Neural crest cell (in vitro differentiated cells): ENCODE measurements at regions not wholly inside any gene's neighbourhood (a gene's known extent, or its start where the extent isn't known, plus 50 kb on each side); places are given as distances from the start of the nearest gene placed in this dataset.

Experiments
- DNase-seq: peaks from one replicate; pipeline ENCODE4 v3.0.0; 2021; ENCODE audit warnings: low read depth, mixed read lengths, low spot score
- H3K27ac Mint-ChIP-seq: one replicate; pipeline ENCODE4 v1.8.0; 2021; ENCODE audit warnings: mild to moderate bottlenecking, mixed read lengths; ENCODE audit not compliant: unreplicated experiment
- H3K27me3 Mint-ChIP-seq: 2 replicates; pipeline ENCODE4 v1.8.0; 2021; ENCODE audit warnings: low read depth, mild to moderate bottlenecking, mixed read lengths
- H3K36me3 Mint-ChIP-seq: 2 replicates; pipeline ENCODE4 v1.8.0; 2021; ENCODE audit warnings: low read depth, mild to moderate bottlenecking, mixed read lengths
- H3K4me1 Mint-ChIP-seq: 2 replicates; pipeline ENCODE4 v1.8.0; 2021; ENCODE audit warnings: mixed read lengths
- H3K4me3 Mint-ChIP-seq: one replicate; pipeline ENCODE4 v1.8.0; 2021; ENCODE audit warnings: mild to moderate bottlenecking, mixed read lengths
- H3K9me3 Mint-ChIP-seq: 2 replicates; pipeline ENCODE4 v1.8.0; 2021; ENCODE audit warnings: mixed read lengths
- CTCF ChIP-seq: fragments of 200-600 bp; sonication (generic); conservative IDR thresholded peaks from 2 replicates; pipeline ENCODE4 v1.5.0; 2021; ENCODE audit warnings: antibody characterized with exemption, mild to moderate bottlenecking

GRCh38 chr18:6561862-6562291 lies 147.2 kb upstream of the L3MBTL4 start:
- peaks cover 2% of the 10 kb centered on the region for H3K9me3 Mint-ChIP-seq
- no peak overlapping the region for H3K4me3 Mint-ChIP-seq
- no peak for TF ChIP-seq CTCF
- no peak for DNase-seq
- H3K4me1 Mint-ChIP-seq = peaks cover 35% of the 10 kb centered on the region
- H3K36me3 Mint-ChIP-seq = no peaks in the 10 kb centered on the region
- H3K27me3 Mint-ChIP-seq = no peaks in the 10 kb centered on the region
- no peak overlapping the region for H3K27ac Mint-ChIP-seq

- H3K27me3 Mint-ChIP-seq = no peaks in the 10 kb centered on the region
- H3K36me3 Mint-ChIP-seq = no peaks in the 10 kb centered on the region
- H3K4me3 Mint-ChIP-seq = no peak overlapping the region
- TF ChIP-seq CTCF = no peak
- peaks cover 16% of the 10 kb centered on the region for H3K4me1 Mint-ChIP-seq
- no peak overlapping the region for H3K27ac Mint-ChIP-seq
- DNase-seq = no peak
- peaks cover 2% of the 10 kb centered on the region for H3K9me3 Mint-ChIP-seq
Measured at GRCh38 chr18:6563896-6564295, 149.2 kb upstream of the L3MBTL4 start.

DNA sequence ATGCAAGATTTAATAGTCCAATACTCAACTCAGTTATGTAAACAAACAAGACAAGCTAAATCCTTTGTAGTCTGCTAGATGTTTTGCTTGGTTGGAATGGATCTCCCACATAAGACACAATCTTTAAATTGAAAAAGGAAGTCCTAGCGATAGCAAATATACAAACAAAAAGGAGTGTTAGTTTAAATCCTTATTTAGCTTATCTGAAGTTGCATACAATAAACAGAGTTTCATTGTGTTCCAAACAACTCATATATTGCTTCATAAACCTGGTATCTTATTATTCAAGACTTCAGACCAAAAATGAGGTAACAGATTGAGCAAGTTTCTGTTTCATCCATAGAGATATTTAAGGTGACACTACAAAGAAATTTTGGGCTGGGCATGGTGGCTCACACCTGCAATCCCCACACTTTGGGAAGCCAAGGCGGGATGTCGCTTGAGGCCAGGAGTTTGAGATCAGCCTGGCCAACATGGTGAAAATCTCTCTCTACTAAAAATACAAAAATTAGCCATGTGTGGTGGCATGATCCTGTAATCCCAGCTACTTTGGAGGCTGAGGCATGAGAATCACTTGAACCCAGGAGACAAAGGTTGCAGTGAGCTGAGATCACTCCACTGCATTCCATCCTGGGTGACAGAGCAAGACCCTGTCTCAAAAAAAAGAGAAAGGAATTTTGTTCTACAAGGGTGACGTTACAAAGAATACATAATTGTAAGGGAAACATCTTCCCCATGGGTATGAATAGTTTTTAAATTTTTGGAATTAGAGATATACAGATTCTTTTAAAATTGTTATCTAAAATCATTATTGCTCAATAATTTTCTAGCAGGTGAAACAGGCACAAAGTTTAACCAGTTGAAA lies 150.5 kb upstream of the L3MBTL4 start:
- Mint-ChIP-seq H3K36me3 (no peaks in the 10 kb centered on the region), H3K27ac (no peak overlapping the region), H3K4me3 (no peak overlapping the region), H3K9me3 (peaks cover 2% of the 10 kb centered on the region), H3K4me1 (peaks cover 12% of the 10 kb centered on the region), H3K27me3 (no peaks in the 10 kb centered on the region)
- no peak for DNase-seq
- TF ChIP-seq CTCF = no peak

DNA sequence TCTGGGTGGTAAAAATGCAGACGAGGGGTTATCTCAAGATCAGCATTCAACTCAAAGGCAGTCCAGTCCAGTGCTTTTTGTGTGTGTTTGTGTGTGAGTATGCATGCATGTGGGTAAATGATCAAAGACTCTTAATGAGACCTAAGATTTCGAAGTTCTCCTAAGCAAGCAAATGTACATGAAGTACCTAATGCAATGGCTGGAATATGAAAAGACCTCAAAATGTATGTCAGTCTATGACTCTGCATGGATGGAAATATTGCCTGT lies 151.0 kb upstream of the L3MBTL4 start:
- Mint-ChIP-seq H3K9me3 (peaks cover 2% of the 10 kb centered on the region), H3K36me3 (no peaks in the 10 kb centered on the region), H3K4me1 (peaks cover 12% of the 10 kb centered on the region), H3K4me3 (no peak overlapping the region), H3K27ac (no peak overlapping the region), H3K27me3 (no peaks in the 10 kb centered on the region)
- TF ChIP-seq CTCF = no peak
- no peak for DNase-seq

- TF ChIP-seq CTCF = no peak
- H3K4me1 Mint-ChIP-seq = peaks cover 12% of the 10 kb centered on the region
- H3K27me3 Mint-ChIP-seq = no peaks in the 10 kb centered on the region
- DNase-seq = no peak
- H3K27ac Mint-ChIP-seq = no peak overlapping the region
- no peaks in the 10 kb centered on the region for H3K36me3 Mint-ChIP-seq
- peaks cover 2% of the 10 kb centered on the region for H3K9me3 Mint-ChIP-seq
- no peak overlapping the region for H3K4me3 Mint-ChIP-seq
Measured at GRCh38 chr18:6566338-6566911, 151.7 kb upstream of the L3MBTL4 start.
